ENCODE measurements at regions not wholly inside any gene's neighbourhood (a gene's known extent, or its start where the extent isn't known, plus 50 kb on each side); places are given as distances from the start of the nearest gene placed in this dataset.

DNA sequence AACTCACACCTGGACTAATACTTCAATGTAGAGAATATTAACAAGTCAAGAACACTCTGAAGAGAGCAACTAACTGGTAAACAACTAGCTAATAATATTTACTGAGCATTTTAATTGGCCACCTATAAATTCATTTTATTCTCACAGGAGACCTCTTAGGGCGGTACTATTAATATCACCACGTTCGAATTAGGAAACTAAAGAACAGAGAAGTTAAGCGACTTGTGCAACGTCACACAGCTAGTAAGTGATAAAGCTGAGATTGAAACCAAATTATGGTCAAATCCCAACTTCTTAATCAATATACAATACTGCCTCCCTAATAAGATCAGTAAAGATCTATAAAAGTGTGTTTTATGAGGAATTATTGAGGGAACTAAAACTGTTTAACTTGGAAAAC lies 1034.3 kb upstream of the POU3F3 start:
- 93% methylated on average over 5 of the region's 5 CpGs for WGBS
- DNase-seq (ENCODE audit: low read depth in 6 of 9, low spot score in 9 of 9) = no peak
- H3K9me3 ChIP-seq (ENCODE audit: control insufficient read depth in 2 of 2, insufficient read depth in 1 of 2, low read length in 1 of 2) = no peaks in the 10 kb centered on the region

DNA sequence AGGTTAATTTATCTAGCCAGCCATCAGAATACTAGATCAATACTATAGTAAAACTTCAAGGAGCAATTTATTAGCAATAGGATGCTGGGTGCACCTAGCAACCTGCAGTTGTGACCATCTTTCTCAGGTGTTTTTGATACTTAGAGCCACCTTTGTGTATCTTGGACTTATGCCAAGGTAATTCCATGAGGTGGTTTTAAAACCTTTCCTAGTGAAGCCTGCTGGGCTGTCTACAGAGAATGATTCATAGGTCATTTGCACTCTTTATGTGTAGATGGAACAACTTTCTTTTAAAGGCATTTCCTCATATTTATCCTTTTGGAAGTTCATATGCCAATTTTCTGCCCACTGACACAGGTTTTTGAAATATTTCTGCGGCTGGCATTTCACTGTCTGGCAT lies 1030.1 kb upstream of the POU3F3 start:
- DNase-seq (ENCODE audit: low read depth in 6 of 9, low spot score in 9 of 9) = no peak
- H3K4me3 ChIP-seq (ENCODE audit: low read length in 2 of 2) = no peak overlapping the region
- no peak overlapping the region for H3K27ac ChIP-seq (ENCODE audit: low read depth in 1 of 2, low read length in 1 of 2)
- no peaks in the 10 kb centered on the region for H3K36me3 ChIP-seq (ENCODE audit: control insufficient read depth in 2 of 2, insufficient read depth in 2 of 2, low read length in 1 of 2)
- no peaks in the 10 kb centered on the region for H3K9me3 ChIP-seq (ENCODE audit: control insufficient read depth in 2 of 2, insufficient read depth in 1 of 2, low read length in 1 of 2)
- 84% methylated on average over 1 of the region's 1 CpG for WGBS
- H3K27me3 ChIP-seq (ENCODE audit: control insufficient read depth in 2 of 2, insufficient read depth in 1 of 2, low read length in 1 of 2) = no peaks in the 10 kb centered on the region
- no peaks in the 10 kb centered on the region for H3K4me1 ChIP-seq (ENCODE audit: control insufficient read depth in 2 of 2, insufficient read depth in 2 of 2, low read length in 2 of 2)

More for the DNA sequence above, 1034.3 kb upstream of the POU3F3 start:
- Histone ChIP-seq H3K36me3 (ENCODE audit: control insufficient read depth in 2 of 2, insufficient read depth in 2 of 2, low read length in 1 of 2) (no peaks in the 10 kb centered on the region), H3K27me3 (ENCODE audit: control insufficient read depth in 2 of 2, insufficient read depth in 1 of 2, low read length in 1 of 2) (no peaks in the 10 kb centered on the region), H3K4me3 (ENCODE audit: low read length in 2 of 2) (no peak overlapping the region), H3K4me1 (ENCODE audit: control insufficient read depth in 2 of 2, insufficient read depth in 2 of 2, low read length in 2 of 2) (no peaks in the 10 kb centered on the region), H3K27ac (ENCODE audit: low read depth in 1 of 2, low read length in 1 of 2) (no peak overlapping the region)

DNA sequence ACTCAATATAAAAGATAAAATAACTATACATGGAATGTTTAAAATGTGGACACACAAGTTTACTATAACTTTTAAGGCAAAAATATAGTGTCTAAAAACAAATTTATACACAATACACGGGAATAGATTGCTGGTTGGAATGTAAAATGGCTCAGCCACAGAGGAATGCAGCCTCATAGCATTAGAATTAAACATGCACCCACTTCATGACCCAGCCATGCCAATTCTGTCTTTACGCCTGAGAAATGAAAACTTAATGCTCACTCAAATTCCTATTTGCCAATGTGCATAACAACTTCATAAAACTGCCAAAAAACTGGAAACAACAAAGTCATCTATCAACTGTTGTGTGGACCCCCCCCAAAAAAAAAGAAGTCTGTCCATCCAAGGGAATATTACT lies 1006.6 kb upstream of the POU3F3 start:
- Histone ChIP-seq H3K27me3 (ENCODE audit: control insufficient read depth in 2 of 2, insufficient read depth in 1 of 2, low read length in 1 of 2) (no peaks in the 10 kb centered on the region), H3K4me1 (ENCODE audit: control insufficient read depth in 2 of 2, insufficient read depth in 2 of 2, low read length in 2 of 2) (no peaks in the 10 kb centered on the region), H3K9me3 (ENCODE audit: control insufficient read depth in 2 of 2, insufficient read depth in 1 of 2, low read length in 1 of 2) (no peaks in the 10 kb centered on the region), H3K4me3 (ENCODE audit: low read length in 2 of 2) (no peak overlapping the region), H3K27ac (ENCODE audit: low read depth in 1 of 2, low read length in 1 of 2) (no peak overlapping the region), H3K36me3 (ENCODE audit: control insufficient read depth in 2 of 2, insufficient read depth in 2 of 2, low read length in 1 of 2) (no peaks in the 10 kb centered on the region)
- WGBS = 93% methylated on average over 2 of the region's 2 CpGs
- DNase-seq (ENCODE audit: low read depth in 6 of 9, low spot score in 9 of 9) = no peak

DNA sequence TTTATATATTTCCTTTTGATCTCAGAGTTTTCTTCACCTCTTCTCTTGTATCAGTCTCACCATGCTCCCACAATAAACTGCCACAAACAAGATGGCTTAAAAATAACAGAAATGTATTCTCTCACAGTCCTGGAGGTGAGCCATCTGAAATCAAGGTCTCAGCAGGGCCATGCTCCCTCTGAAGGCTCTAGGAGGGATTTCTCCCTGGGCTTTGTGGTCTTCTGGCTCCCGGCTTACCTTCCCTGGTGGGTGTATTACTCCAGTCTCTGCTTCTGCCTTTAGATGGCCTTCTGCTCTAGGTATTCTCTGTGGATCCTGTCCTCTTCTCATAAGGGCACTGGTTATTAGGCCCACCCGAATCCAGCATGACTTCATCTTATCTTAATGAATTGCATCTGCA lies 994.7 kb upstream of the POU3F3 start:
- Histone ChIP-seq H3K4me1 (ENCODE audit: control insufficient read depth in 2 of 2, insufficient read depth in 2 of 2, low read length in 2 of 2) (no peaks in the 10 kb centered on the region), H3K36me3 (ENCODE audit: control insufficient read depth in 2 of 2, insufficient read depth in 2 of 2, low read length in 1 of 2) (no peaks in the 10 kb centered on the region), H3K9me3 (ENCODE audit: control insufficient read depth in 2 of 2, insufficient read depth in 1 of 2, low read length in 1 of 2) (no peaks in the 10 kb centered on the region), H3K27me3 (ENCODE audit: control insufficient read depth in 2 of 2, insufficient read depth in 1 of 2, low read length in 1 of 2) (no peaks in the 10 kb centered on the region), H3K27ac (ENCODE audit: low read depth in 1 of 2, low read length in 1 of 2) (no peak overlapping the region), H3K4me3 (ENCODE audit: low read length in 2 of 2) (no peak overlapping the region)
- 84% methylated on average over 2 of the region's 2 CpGs for WGBS
- DNase-seq (ENCODE audit: low read depth in 6 of 9, low spot score in 9 of 9) = no peak

DNA sequence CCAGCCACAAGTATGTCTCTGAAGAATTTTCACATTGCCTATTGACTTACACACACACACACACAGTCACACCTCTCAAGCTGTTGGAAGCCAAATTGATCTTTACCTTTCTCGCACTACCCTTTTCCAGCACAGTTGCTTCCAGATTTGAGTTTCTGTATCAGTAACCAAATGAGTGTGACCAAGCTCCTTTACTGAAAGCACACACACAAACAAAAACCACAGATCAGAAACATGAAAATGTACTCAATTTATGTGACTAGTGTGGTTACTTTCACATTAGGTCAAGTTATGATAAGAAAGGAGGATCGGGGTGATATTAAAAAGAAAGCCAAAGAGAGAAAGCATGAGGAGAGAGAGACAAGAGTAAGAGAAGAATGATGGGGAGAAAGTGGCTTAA lies 993.9 kb upstream of the POU3F3 start:
- Histone ChIP-seq H3K4me3 (ENCODE audit: low read length in 2 of 2) (no peak overlapping the region), H3K4me1 (ENCODE audit: control insufficient read depth in 2 of 2, insufficient read depth in 2 of 2, low read length in 2 of 2) (no peaks in the 10 kb centered on the region), H3K27ac (ENCODE audit: low read depth in 1 of 2, low read length in 1 of 2) (no peak overlapping the region), H3K27me3 (ENCODE audit: control insufficient read depth in 2 of 2, insufficient read depth in 1 of 2, low read length in 1 of 2) (no peaks in the 10 kb centered on the region), H3K36me3 (ENCODE audit: control insufficient read depth in 2 of 2, insufficient read depth in 2 of 2, low read length in 1 of 2) (no peaks in the 10 kb centered on the region), H3K9me3 (ENCODE audit: control insufficient read depth in 2 of 2, insufficient read depth in 1 of 2, low read length in 1 of 2) (no peaks in the 10 kb centered on the region)
- DNase-seq (ENCODE audit: low read depth in 6 of 9, low spot score in 9 of 9) = no peak
- WGBS = 89% methylated on average over 2 of the region's 2 CpGs

DNA sequence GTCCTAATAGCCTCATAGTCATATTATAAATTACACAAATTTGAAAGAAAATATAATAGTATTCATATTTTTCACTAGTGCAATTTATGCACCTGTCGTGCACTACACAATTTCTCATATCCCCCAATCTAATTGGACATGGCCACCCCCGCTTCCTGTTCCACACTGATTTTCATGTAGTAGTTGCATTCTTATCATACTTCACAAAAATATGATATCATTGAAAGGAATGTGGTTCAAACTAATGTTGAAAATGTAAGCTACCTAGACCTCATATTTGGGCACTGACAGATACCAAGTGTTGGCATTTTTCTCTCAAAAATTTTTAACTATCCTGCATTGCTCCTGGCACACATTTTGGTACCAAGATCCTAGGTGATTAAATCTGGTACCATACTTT lies 985.5 kb upstream of the POU3F3 start:
- no peak for DNase-seq (ENCODE audit: low read depth in 6 of 9, low spot score in 9 of 9)
- Histone ChIP-seq H3K27me3 (ENCODE audit: control insufficient read depth in 2 of 2, insufficient read depth in 1 of 2, low read length in 1 of 2) (no peaks in the 10 kb centered on the region), H3K9me3 (ENCODE audit: control insufficient read depth in 2 of 2, insufficient read depth in 1 of 2, low read length in 1 of 2) (no peaks in the 10 kb centered on the region), H3K4me1 (ENCODE audit: control insufficient read depth in 2 of 2, insufficient read depth in 2 of 2, low read length in 2 of 2) (no peaks in the 10 kb centered on the region), H3K4me3 (ENCODE audit: low read length in 2 of 2) (no peak overlapping the region), H3K27ac (ENCODE audit: low read depth in 1 of 2, low read length in 1 of 2) (no peak overlapping the region), H3K36me3 (ENCODE audit: control insufficient read depth in 2 of 2, insufficient read depth in 2 of 2, low read length in 1 of 2) (no peaks in the 10 kb centered on the region)
- 95% methylated on average over 2 of the region's 2 CpGs for WGBS

DNA sequence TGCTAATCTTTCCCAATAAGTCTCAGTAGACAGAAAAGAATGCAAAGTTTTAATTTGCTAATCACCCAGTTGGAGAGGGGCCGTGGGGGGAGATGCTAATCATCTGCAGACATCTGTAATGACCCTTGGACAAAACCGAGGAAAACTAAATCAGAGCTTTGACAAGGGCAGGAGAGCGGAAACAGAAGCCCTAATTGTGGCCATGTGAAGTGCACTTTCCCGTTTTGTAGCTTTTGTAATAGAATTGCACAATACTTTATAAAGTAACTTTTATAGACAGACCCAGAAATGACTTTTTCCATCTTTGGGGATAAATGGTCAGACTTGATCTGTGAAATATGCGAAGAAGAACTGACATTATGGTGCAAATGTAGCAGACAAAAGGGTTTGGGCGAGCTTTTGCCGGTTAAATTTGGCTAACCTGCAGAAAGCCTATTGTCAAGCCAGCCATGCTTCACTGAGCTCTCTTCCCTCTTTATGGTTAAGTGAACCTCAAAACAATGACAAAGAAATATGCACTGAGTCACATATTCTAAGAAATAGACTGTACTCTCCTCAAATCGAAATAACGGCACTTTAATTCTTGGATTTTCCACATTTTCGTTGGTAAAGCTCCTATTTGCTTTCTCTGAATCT lies 980.1 kb upstream of the POU3F3 start:
- WGBS = 63% methylated on average over 10 of the region's 10 CpGs
- no peak overlapping the region for H3K4me3 ChIP-seq (ENCODE audit: low read length in 2 of 2)
- DNase-seq (ENCODE audit: low read depth in 6 of 9, low spot score in 9 of 9) = no peak
- H3K27me3 ChIP-seq (ENCODE audit: control insufficient read depth in 2 of 2, insufficient read depth in 1 of 2, low read length in 1 of 2) = no peaks in the 10 kb centered on the region
- no peaks in the 10 kb centered on the region for H3K9me3 ChIP-seq (ENCODE audit: control insufficient read depth in 2 of 2, insufficient read depth in 1 of 2, low read length in 1 of 2)
- no peaks in the 10 kb centered on the region for H3K36me3 ChIP-seq (ENCODE audit: control insufficient read depth in 2 of 2, insufficient read depth in 2 of 2, low read length in 1 of 2)
- no peak overlapping the region for H3K27ac ChIP-seq (ENCODE audit: low read depth in 1 of 2, low read length in 1 of 2)
- H3K4me1 ChIP-seq (ENCODE audit: control insufficient read depth in 2 of 2, insufficient read depth in 2 of 2, low read length in 2 of 2) = no peaks in the 10 kb centered on the region

DNA sequence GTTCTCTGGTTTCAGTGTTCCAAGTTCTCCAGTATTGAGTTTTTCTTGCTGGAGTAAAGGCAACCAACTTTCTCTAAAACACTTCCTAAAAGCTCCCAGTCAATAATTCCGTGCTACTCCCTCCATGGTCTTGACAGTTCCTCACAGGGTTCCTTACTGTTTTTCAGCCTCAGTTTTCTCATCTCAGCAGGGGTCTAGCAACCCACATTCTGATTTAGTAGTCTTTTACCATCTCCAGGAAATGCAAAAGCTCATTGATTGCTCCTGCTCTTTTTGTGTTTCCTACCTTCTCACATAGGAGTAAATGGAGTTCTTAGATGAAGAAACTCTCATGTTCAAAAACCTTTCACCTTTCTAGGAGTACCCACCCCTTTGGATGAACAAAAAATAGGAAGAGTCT lies 978.8 kb upstream of the POU3F3 start:
- H3K4me3 ChIP-seq (ENCODE audit: low read length in 2 of 2) = no peak overlapping the region
- H3K9me3 ChIP-seq (ENCODE audit: control insufficient read depth in 2 of 2, insufficient read depth in 1 of 2, low read length in 1 of 2) = no peaks in the 10 kb centered on the region
- H3K4me1 ChIP-seq (ENCODE audit: control insufficient read depth in 2 of 2, insufficient read depth in 2 of 2, low read length in 2 of 2) = no peaks in the 10 kb centered on the region
- no peak overlapping the region for H3K27ac ChIP-seq (ENCODE audit: low read depth in 1 of 2, low read length in 1 of 2)
- DNase-seq (ENCODE audit: low read depth in 6 of 9, low spot score in 9 of 9) = no peak
- 29% methylated on average over 1 of the region's 1 CpG for WGBS
- no peaks in the 10 kb centered on the region for H3K27me3 ChIP-seq (ENCODE audit: control insufficient read depth in 2 of 2, insufficient read depth in 1 of 2, low read length in 1 of 2)
- no peaks in the 10 kb centered on the region for H3K36me3 ChIP-seq (ENCODE audit: control insufficient read depth in 2 of 2, insufficient read depth in 2 of 2, low read length in 1 of 2)

DNA sequence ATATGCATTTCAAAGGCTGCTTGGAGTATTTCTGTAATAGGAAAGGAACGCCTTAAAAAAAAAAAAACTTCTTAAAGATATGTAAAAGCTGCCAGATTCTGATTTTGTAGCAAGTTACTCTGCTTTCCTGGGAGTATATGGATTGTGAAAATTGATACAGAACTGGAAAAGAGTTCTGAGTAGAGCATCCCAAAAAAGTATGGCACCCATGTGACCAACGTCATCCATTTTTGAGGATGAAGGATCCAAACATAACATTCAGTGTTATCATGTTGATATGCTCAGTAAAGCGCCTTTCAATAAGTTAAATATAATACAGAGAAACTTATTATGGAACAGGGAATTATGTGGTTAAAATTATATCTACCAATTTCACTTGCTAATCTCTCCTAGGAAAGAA lies 978.4 kb upstream of the POU3F3 start:
- Histone ChIP-seq H3K4me3 (ENCODE audit: low read length in 2 of 2) (no peak overlapping the region), H3K9me3 (ENCODE audit: control insufficient read depth in 2 of 2, insufficient read depth in 1 of 2, low read length in 1 of 2) (no peaks in the 10 kb centered on the region), H3K36me3 (ENCODE audit: control insufficient read depth in 2 of 2, insufficient read depth in 2 of 2, low read length in 1 of 2) (no peaks in the 10 kb centered on the region), H3K4me1 (ENCODE audit: control insufficient read depth in 2 of 2, insufficient read depth in 2 of 2, low read length in 2 of 2) (no peaks in the 10 kb centered on the region), H3K27ac (ENCODE audit: low read depth in 1 of 2, low read length in 1 of 2) (no peak overlapping the region), H3K27me3 (ENCODE audit: control insufficient read depth in 2 of 2, insufficient read depth in 1 of 2, low read length in 1 of 2) (no peaks in the 10 kb centered on the region)
- WGBS = 81% methylated on average over 3 of the region's 3 CpGs
- no peak for DNase-seq (ENCODE audit: low read depth in 6 of 9, low spot score in 9 of 9)

DNA sequence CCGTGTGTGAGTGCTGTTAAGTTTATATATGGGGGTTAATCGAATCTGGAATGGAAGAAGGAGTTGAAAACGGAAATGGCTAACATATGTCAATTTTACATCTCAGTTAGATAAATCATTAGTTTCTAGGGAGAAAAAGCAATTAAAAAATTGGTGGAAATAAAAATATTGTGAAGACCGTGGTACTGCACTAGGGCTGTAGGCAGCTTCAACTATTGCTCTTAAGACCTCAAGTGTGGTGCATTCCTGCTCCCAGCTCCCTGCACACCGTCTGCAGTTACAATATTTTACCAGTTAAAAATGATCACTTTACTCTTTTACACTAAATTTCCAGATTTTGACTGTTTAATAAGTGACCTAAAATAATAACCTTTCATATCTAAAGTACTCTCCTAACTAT lies 977.3 kb upstream of the POU3F3 start:
- no peaks in the 10 kb centered on the region for H3K27me3 ChIP-seq (ENCODE audit: control insufficient read depth in 2 of 2, insufficient read depth in 1 of 2, low read length in 1 of 2)
- H3K4me1 ChIP-seq (ENCODE audit: control insufficient read depth in 2 of 2, insufficient read depth in 2 of 2, low read length in 2 of 2) = no peaks in the 10 kb centered on the region
- no peak overlapping the region for H3K27ac ChIP-seq (ENCODE audit: low read depth in 1 of 2, low read length in 1 of 2)
- 91% methylated on average over 5 of the region's 5 CpGs for WGBS
- no peak overlapping the region for H3K4me3 ChIP-seq (ENCODE audit: low read length in 2 of 2)
- no peaks in the 10 kb centered on the region for H3K36me3 ChIP-seq (ENCODE audit: control insufficient read depth in 2 of 2, insufficient read depth in 2 of 2, low read length in 1 of 2)
- DNase-seq (ENCODE audit: low read depth in 6 of 9, low spot score in 9 of 9) = no peak
- H3K9me3 ChIP-seq (ENCODE audit: control insufficient read depth in 2 of 2, insufficient read depth in 1 of 2, low read length in 1 of 2) = no peaks in the 10 kb centered on the region
